ENCODE measurements at regions not wholly inside any gene's neighbourhood (a gene's known extent, or its start where the extent isn't known, plus 50 kb on each side); places are given as distances from the start of the nearest gene placed in this dataset.

DNA sequence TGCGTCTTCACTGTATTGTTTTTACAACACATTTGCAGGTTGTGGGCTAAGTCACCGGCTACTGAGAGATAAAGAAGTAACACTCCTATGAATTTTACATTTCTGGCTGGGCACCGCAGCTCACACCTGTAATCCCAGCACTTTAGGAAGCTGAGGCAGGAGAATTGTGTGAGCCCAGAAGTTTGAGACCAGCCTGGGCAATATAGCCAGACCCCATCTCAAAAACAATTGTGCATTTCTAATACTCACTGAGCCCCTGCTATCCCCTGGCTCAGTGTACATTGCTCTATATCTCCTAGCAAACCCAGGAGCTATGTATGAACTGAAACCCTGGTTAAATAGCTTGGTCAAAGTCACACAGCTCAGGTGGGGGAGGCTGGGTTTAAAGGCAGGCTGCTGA lies 108.7 kb downstream of the ZNF281 start:
- no peak overlapping the region for H3K4me3 ChIP-seq
- ATAC-seq (no peak), DNase-seq (no peak)
- peaks cover 0 to 13% (median 6%) of the 10 kb centered on the region in 9 donors for H3K4me1 ChIP-seq
- peaks cover 0 to 17% (median 6%) of the 10 kb centered on the region in 7 donors for H3K27me3 ChIP-seq
- WGBS, 2 donors, result 95 to 98% methylated on average over 3 of the region's 3 CpGs
- H3K9me3 ChIP-seq, result no peaks in the 10 kb centered on the region
- intact Hi-C loops (cut with DNase I), result loop anchor here in 9 of 10 donors (10.0 kb wide), 5 partner anchors 166 to 1546 kb away; no protein-coding TSS in a partner anchor
- TF ChIP-seq, protein P1, sequence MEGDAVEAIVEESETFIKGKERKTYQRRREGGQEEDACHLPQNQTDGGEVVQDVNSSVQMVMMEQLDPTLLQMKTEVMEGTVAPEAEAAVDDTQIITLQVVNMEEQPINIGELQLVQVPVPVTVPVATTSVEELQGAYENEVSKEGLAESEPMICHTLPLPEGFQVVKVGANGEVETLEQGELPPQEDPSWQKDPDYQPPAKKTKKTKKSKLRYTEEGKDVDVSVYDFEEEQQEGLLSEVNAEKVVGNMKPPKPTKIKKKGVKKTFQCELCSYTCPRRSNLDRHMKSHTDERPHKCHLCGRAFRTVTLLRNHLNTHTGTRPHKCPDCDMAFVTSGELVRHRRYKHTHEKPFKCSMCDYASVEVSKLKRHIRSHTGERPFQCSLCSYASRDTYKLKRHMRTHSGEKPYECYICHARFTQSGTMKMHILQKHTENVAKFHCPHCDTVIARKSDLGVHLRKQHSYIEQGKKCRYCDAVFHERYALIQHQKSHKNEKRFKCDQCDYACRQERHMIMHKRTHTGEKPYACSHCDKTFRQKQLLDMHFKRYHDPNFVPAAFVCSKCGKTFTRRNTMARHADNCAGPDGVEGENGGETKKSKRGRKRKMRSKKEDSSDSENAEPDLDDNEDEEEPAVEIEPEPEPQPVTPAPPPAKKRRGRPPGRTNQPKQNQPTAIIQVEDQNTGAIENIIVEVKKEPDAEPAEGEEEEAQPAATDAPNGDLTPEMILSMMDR (IDR thresholded peaks at IDR 0.05), result no peak
- H3K27ac ChIP-seq, result no peak overlapping the region
- H3K36me3 ChIP-seq, result no peaks in the 10 kb centered on the region

DNA sequence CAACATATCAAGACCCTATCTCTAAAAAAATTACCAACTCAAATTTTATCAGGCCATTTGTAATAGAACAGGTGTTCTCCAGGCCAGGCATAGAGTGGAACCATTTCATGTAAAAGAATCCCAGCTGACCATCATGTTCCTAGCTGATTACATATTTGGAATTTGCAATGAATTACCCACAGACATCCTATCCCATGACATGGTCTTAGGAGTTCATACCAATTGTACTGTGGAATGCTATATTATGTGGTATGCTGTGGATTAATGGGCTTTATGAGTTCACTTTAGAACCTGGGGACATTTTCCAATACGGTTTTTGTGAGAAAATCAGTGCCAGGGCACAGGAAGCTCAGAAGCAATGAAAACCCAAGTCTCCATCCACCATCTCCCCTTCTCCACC lies 110.3 kb downstream of the ZNF281 start:
- Histone ChIP-seq H3K27ac (no peak overlapping the region), H3K4me3 (no peak overlapping the region), H3K27me3 (peaks cover 0 to 17% (median 6%) of the 10 kb centered on the region in 7 donors), H3K36me3 (no peaks in the 10 kb centered on the region), H3K9me3 (no peaks in the 10 kb centered on the region), H3K4me1 (peaks cover 0 to 13% (median 6%) of the 10 kb centered on the region in 9 donors)
- TF ChIP-seq, protein P1 (IDR thresholded peaks at IDR 0.05), result no peak
- 74 to 84% methylated on average over 1 of the region's 1 CpG for WGBS, 2 donors
- no peak for DNase-seq
- intact Hi-C loops (cut with DNase I), result no loop called here
- no peak for ATAC-seq

DNA sequence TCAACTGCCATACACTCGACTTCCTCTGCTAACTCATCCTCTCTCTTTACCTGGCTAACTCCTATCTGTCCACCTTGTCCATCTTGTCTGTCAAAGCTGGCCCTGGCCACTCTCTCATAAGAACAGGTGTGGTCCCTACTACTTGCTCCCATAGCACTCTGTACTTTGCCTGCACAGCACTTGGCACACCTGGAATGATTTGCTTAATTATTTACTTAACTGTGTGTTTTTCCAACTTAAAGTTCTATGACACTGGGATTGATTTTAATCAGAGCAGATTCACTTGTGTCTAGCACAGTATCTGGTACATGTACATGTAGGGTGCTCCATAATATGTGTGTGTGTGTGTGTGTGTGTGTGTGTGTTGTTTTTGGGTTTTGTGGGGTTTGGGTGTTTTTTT lies 111.6 kb downstream of the ZNF281 start:
- intact Hi-C loops (cut with DNase I), result no loop called here
- Histone ChIP-seq H3K36me3 (no peaks in the 10 kb centered on the region), H3K27ac (no peak overlapping the region), H3K4me3 (no peak overlapping the region), H3K27me3 (peaks cover 0 to 17% (median 6%) of the 10 kb centered on the region in 7 donors), H3K4me1 (peaks cover 0 to 13% (median 6%) of the 10 kb centered on the region in 9 donors), H3K9me3 (no peaks in the 10 kb centered on the region)
- DNase-seq (no peak), ATAC-seq (no peak)
- TF ChIP-seq, protein P1 (IDR thresholded peaks at IDR 0.05), result no peak
- 60 to 61% methylated on average over 1 of the region's 1 CpG for WGBS, 2 donors

DNA sequence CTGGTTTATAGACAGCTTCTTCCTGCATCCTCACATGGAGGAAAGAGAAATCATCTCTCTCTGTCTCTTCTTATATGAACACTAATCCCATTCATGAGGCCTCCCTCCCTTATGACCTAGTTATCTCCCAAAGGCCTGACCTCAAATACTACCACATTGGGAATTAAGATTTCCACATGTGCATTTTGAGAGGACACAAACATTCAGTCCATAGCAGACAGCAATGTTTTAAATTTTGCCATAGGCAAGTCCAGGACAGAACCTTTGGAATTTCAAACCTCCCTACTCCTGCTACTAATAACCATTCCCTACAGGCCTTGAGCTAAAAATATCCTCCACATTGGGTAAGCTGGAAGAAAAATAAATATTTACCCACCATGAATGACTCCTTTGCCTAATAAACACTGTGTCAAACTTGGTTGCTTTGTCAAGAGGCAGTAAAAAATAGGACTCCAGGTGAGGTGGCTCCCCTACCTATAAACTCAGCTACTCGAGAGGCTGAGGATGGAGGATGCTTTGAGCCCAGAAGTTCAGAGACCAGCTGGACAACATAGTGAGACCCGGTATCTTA lies 113.7 kb downstream of the ZNF281 start:
- Histone ChIP-seq H3K9me3 (no peaks in the 10 kb centered on the region), H3K4me3 (no peak overlapping the region), H3K36me3 (no peaks in the 10 kb centered on the region), H3K27me3 (peaks cover 0 to 14% (median 4%) of the 10 kb centered on the region in 7 donors), H3K4me1 (no peaks in the 10 kb centered on the region), H3K27ac (no peak overlapping the region)
- WGBS, 2 donors, result 43 to 59% methylated on average over 2 of the region's 2 CpGs
- intact Hi-C loops (cut with DNase I), result no loop called here
- ATAC-seq, result no peak
- DNase-seq, result no peak
- TF ChIP-seq, protein P1 (IDR thresholded peaks at IDR 0.05), result no peak
